Adipocyte (in vitro differentiated cells): ENCODE measurements at regions not wholly inside any gene's neighbourhood (a gene's known extent, or its start where the extent isn't known, plus 50 kb on each side); places are given as distances from the start of the nearest gene placed in this dataset.
"Not testable (repeated sequence)": the region's sequence is repeated elsewhere in the genome, so short reads cannot be mapped to it uniquely, and the experiment has no call there.

Source experiments
- DNase-seq: peaks from one replicate; pipeline ENCODE4 v3.0.0-alpha.2; 2015; ENCODE audit warnings: low read depth
- H3K27me3 ChIP-seq: replicated peaks from 2 replicates; pipeline ENCODE4 v1.7.0; 2013; ENCODE audit warnings: mild to moderate bottlenecking, low read length, moderate library complexity; ENCODE audit not compliant: control insufficient read depth, insufficient read depth
- H3K36me3 ChIP-seq: 2 replicates; pipeline ENCODE4 v1.7.0; 2013; ENCODE audit warnings: low read length, mild to moderate bottlenecking, moderate library complexity; ENCODE audit not compliant: control insufficient read depth, insufficient read depth, severe bottlenecking
- H3K4me1 ChIP-seq: 2 replicates; pipeline ENCODE4 v1.7.0; 2013; ENCODE audit warnings: mild to moderate bottlenecking, low read length, moderate library complexity; ENCODE audit not compliant: control insufficient read depth, insufficient read depth
- H3K4me3 ChIP-seq: 2 replicates; pipeline ENCODE4 v1.7.0; 2013; ENCODE audit warnings: mild to moderate bottlenecking, low read length, moderate library complexity
- H3K9ac ChIP-seq: 2 replicates; pipeline ENCODE4 v1.7.0; 2013; ENCODE audit warnings: mild to moderate bottlenecking, low read length, moderate library complexity
- H3K9me3 ChIP-seq: 2 replicates; pipeline ENCODE4 v1.7.0; 2013; ENCODE audit warnings: mild to moderate bottlenecking, low read length, moderate library complexity; ENCODE audit not compliant: control insufficient read depth

DNA sequence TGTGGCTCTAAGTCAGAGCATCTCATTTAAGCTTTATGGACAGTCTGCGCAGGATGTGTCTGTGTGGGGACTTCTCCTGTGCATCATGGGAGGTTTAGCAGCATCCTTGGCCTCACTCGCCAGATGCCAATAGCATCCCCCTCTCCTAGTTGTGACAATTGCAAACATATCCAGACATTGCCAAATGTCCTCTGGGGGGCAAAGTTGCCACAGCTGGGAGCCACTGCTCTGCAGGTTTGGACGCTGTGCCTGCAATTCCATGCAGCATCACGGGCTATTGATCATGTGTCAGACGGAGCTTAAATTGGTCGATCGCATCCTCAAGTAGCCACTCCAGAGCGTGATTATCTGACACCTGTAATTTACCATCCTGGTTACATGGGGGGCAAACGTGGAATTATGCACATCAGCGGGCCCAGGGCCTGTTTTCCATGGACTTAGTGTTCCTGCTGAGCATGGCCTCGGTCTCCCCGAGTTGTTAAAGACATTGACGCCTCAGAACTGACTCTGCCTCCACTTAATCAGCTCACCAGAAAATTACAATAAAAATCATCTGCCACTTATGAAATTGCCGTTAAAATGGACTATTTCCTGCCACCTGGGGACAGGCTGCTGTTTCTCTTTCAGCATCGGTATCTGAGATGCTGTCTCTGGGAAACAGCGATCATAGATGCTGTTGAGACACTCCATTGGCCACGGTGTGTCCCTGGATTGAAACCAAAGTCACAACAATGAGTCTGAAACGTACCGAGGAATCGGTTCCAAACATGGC lies 191.9 kb upstream of the SULF2 start:
- H3K4me1 ChIP-seq, result not testable (repeated sequence)

GRCh38 chr20:47974234-47974878 lies 189.1 kb upstream of the SULF2 start:
- no peaks in the 10 kb centered on the region for H3K9me3 ChIP-seq
- peaks cover 25% of the 10 kb centered on the region for H3K27me3 ChIP-seq
- no peak for DNase-seq
- no peaks in the 10 kb centered on the region for H3K36me3 ChIP-seq
- H3K4me3 ChIP-seq, result no peak overlapping the region
- no peak overlapping the region for H3K9ac ChIP-seq
- no peaks in the 10 kb centered on the region for H3K4me1 ChIP-seq

More for the DNA sequence above, 191.9 kb upstream of the SULF2 start:
- H3K9me3 ChIP-seq, H3K36me3 ChIP-seq, DNase-seq, H3K4me3 ChIP-seq, H3K9ac ChIP-seq: not testable (repeated sequence)
- H3K27me3 ChIP-seq, result peaks cover 40% of the 10 kb centered on the region

- no peak for DNase-seq
- Histone ChIP-seq H3K4me3 (no peak overlapping the region), H3K9ac (no peak overlapping the region), H3K4me1 (no peaks in the 10 kb centered on the region), H3K27me3 (peaks cover 31% of the 10 kb centered on the region), H3K9me3 (no peaks in the 10 kb centered on the region), H3K36me3 (no peaks in the 10 kb centered on the region)
Measured at GRCh38 chr20:47973519-47974233, 188.4 kb upstream of the SULF2 start.

GRCh38 chr20:47972916-47973309 lies 187.6 kb upstream of the SULF2 start:
- H3K4me3 ChIP-seq, result no peak overlapping the region
- H3K9ac ChIP-seq, result no peak overlapping the region

DNA sequence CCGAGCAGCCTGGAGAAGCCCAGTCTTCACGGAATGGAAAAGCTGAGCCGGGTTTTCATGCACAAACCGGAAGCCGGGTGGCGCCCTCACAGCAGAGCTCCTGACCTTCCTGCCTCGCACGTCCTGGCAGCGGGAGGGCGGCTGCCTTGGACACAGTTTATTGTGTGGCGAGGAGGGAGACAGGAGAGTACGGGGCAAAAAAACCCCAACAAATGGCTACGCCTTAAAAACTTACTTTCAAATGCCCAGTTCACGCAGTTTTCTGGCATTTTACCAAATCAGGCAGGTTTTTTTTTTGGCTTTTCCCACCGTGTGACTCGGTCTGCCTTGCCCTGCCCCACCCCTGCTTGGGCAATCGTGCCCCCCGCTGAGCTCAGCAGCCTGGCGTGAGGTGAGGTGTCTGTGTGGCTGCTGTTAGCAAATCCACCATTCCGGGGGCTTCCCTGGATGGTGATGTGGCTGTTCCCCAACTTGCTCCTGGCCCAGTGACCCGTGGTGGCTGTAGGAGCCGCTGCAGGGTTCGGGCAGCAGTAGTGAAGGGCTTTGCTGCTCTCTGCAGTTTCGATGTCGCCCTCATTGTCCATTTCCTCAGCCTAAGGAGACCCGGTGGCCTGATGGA lies 187.1 kb upstream of the SULF2 start:
- not testable (repeated sequence) for H3K36me3 ChIP-seq, H3K9ac ChIP-seq, H3K9me3 ChIP-seq, DNase-seq, H3K4me3 ChIP-seq, H3K4me1 ChIP-seq
- H3K27me3 ChIP-seq, result peaks cover 34% of the 10 kb centered on the region

More at GRCh38 chr20:47972916-47973309, 187.6 kb upstream of the SULF2 start:
- no peaks in the 10 kb centered on the region for H3K9me3 ChIP-seq
- H3K27me3 ChIP-seq, result peaks cover 34% of the 10 kb centered on the region
- H3K36me3 ChIP-seq, result no peaks in the 10 kb centered on the region
- no peak for DNase-seq
- no peaks in the 10 kb centered on the region for H3K4me1 ChIP-seq

DNA sequence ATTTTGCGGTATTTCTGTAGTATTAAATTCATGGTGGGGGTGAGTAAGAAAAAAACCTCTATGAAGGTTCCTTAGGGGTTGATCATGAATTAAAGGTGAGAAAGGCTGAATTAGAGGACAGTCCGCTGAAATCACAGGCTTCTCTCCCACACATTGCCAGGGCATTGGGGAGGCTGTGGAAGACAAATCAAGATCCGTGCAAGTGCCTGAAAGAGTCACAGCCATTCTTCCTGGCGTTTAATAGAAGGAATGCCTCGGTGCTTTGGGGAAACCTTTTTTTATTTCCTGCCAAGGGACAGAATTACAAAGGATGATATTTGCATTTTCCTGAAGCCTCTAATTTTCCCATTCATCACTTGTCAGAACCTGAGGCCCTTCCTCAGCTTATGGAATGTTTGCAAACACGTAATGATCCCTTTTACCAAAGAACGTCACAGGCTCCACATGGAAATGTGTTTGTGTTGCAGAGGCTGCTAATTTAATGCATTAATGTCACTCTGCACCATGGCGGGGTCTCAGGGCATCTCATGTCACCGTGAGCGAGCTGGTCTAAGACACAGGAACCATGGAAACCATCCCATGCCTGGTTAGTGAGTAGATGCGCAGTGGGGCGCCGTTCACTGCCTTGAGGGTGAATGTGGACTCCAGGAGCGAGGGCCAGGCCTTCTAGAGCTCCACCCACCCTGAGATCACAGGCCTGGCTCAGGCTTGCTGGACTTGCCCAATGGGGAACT lies 185.9 kb upstream of the SULF2 start:
- Histone ChIP-seq H3K4me1 (no peaks in the 10 kb centered on the region), H3K4me3 (no peak overlapping the region), H3K36me3 (no peaks in the 10 kb centered on the region), H3K27me3 (peaks cover 32% of the 10 kb centered on the region), H3K9me3 (no peaks in the 10 kb centered on the region), H3K9ac (no peak overlapping the region)
- no peak for DNase-seq

GRCh38 chr20:47970282-47970903 lies 185.1 kb upstream of the SULF2 start:
- H3K9me3 ChIP-seq, result no peaks in the 10 kb centered on the region
- no peaks in the 10 kb centered on the region for H3K4me1 ChIP-seq
- H3K27me3 ChIP-seq, result peaks cover 40% of the 10 kb centered on the region
- no peak overlapping the region for H3K4me3 ChIP-seq
- no peaks in the 10 kb centered on the region for H3K36me3 ChIP-seq
- no peak overlapping the region for H3K9ac ChIP-seq
- DNase-seq, result no peak

GRCh38 chr20:47969426-47969825 lies 184.1 kb upstream of the SULF2 start:
- Histone ChIP-seq H3K4me3 (no peak overlapping the region), H3K27me3 (peaks cover 37% of the 10 kb centered on the region), H3K9me3 (no peaks in the 10 kb centered on the region), H3K9ac (no peak overlapping the region), H3K36me3 (no peaks in the 10 kb centered on the region), H3K4me1 (no peaks in the 10 kb centered on the region)
- DNase-seq, result no peak

DNA sequence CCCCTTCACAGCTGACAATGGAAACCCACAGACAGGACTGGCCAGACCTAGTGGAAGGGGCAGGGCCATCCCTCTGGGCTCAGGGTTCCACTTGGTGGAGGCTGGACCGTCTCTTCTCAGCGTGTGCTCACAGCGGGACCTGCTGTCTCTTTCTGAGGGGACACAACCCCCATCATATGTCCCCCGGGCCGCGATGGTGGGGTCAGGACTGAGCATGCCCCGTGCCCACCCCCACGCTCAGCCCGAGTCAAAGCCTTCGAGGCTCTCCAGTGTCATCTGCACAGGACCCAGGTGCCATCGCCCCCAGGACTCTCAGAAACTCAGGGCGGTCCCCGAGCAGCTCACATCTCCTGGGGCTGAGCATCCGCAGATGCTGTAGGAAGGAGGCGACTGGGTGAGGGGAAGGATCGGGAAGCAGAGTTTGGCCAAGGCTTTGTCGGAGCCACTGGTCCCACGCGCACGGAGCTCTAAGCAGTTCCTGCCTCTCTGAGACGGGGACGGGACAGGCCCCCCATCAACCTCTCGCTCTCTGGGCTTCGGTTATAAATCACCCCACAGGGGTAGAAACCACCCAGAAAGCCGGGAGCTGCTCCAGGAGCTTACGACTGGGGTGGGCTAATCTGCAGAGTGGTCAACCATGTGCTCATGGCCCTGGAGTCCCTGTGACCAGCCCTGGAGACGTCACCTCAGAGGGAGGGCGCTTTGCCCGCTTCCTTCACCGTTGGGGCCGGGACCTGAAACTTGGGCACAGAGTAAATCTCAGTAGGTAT lies 183.4 kb upstream of the SULF2 start:
- Histone ChIP-seq H3K9me3 (no peaks in the 10 kb centered on the region), H3K4me3 (no peak overlapping the region), H3K9ac (no peak overlapping the region), H3K36me3 (no peaks in the 10 kb centered on the region), H3K4me1 (no peaks in the 10 kb centered on the region), H3K27me3 (peaks cover 33% of the 10 kb centered on the region)
- no peak for DNase-seq

- Histone ChIP-seq H3K9ac (no peak overlapping the region), H3K27me3 (peaks cover 35% of the 10 kb centered on the region), H3K9me3 (no peaks in the 10 kb centered on the region), H3K4me1 (no peaks in the 10 kb centered on the region), H3K36me3 (no peaks in the 10 kb centered on the region), H3K4me3 (no peak overlapping the region)
- no peak for DNase-seq
Measured at GRCh38 chr20:47964149-47964548, 178.9 kb upstream of the SULF2 start.
